K562 (cell line): ENCODE measurements at regions not wholly inside any gene's neighbourhood (a gene's known extent, or its start where the extent isn't known, plus 50 kb on each side); places are given as distances from the start of the nearest gene placed in this dataset.

Source experiments
- ATAC-seq: fragments of 200-7000 bp; cut with Tn5 transposase; 3 replicates; pipeline ENCODE4 v1.9.1; 2020; ENCODE audit warnings: moderate library complexity
- BruUV-seq: library from RNA; stranded (reverse); fragments of 400-500 nt; replicated peaks from 2 replicates; lab custom pipeline; 2021; lab: Mats Ljungman, UMichigan
- CTCF ChIA-PET: fragments of 300-600 bp; formaldehyde crosslinking; extraction: SDS; loops from one replicate; lab custom pipeline; 2021; ENCODE audit warnings: low intra/inter-chr PET ratio; lab: Yijun Ruan, JAX
- POLR2A ChIA-PET: fragments of 300-600, 350-650 bp; sonication (Branson Sonifier 250); formaldehyde crosslinking; extraction: SDS; loops from one replicate; lab custom pipeline; 2021; ENCODE audit warnings: antibody characterized with exemption, inconsistent platforms; lab: Yijun Ruan, JAX
- DNase-seq, 4 experiments: peaks; one replicate each; pipeline versions ENCODE4 v3.0.0 to v3.0.0-alpha.2; 2011 to 2018; ENCODE audit warnings: low spot score in 3 of 4, mixed read lengths in 3 of 4; ENCODE audit errors: extremely low read depth in 1 of 4
- FAIRE-seq: peaks from 2 replicates; lab custom pipeline; 2011; peaks lifted over from hg19 to GRCh38; lab: Jason Lieb, UNC
- H2AFZ ChIP-seq: 2 replicates; pipeline ENCODE4 v1.6.0; 2011; ENCODE audit warnings: low read depth, low read length, control low read depth, inconsistent platforms
- H3K27ac ChIP-seq: fragments of 200-600 bp; 3 replicates; pipeline ENCODE4 v1.8.0; 2011; ENCODE audit warnings: low read depth, mild to moderate bottlenecking, control low read depth, inconsistent platforms, low read length, moderate library complexity, mixed read lengths; ENCODE audit errors: extremely low read depth
- H3K27me3 ChIP-seq, 2 experiments: fragments of 300-600 bp in 1 of 2; 2 replicates in 1 of 2; 3 replicates in 1 of 2; pipeline versions ENCODE4 v1.6.0 to v1.8.0; 2011; ENCODE audit warnings: inconsistent platforms in 2 of 2, low read length in 2 of 2, mild to moderate bottlenecking in 1 of 2, mixed read lengths in 1 of 2, moderate library complexity in 1 of 2; ENCODE audit not compliant: control insufficient read depth in 2 of 2, insufficient read depth in 2 of 2
- H3K36me3 ChIP-seq: fragments of 300-600 bp; 3 replicates; pipeline ENCODE4 v1.8.0; 2011; ENCODE audit warnings: mild to moderate bottlenecking, low read length, inconsistent platforms; ENCODE audit not compliant: control insufficient read depth, insufficient read depth
- H3K4me1 ChIP-seq, 2 experiments: fragments of 200-600 bp in 1 of 2; replicated peaks in 1 of 2; 2 replicates in 1 of 2; 3 replicates in 1 of 2; pipeline versions ENCODE4 v1.5.1 to v1.8.0; 2011; ENCODE audit warnings: inconsistent platforms in 2 of 2, low read length in 2 of 2, mild to moderate bottlenecking in 1 of 2, mixed read lengths in 1 of 2, moderate library complexity in 1 of 2; ENCODE audit not compliant: control insufficient read depth in 2 of 2, insufficient read depth in 2 of 2
- H3K4me2 ChIP-seq: 2 replicates; pipeline ENCODE4 v1.6.1; 2011; ENCODE audit warnings: low read length, control low read depth, inconsistent platforms, mixed read lengths; ENCODE audit not compliant: insufficient read depth
- H3K4me3 ChIP-seq: fragments of 200-600 bp; sonication (generic), shearing (Covaris generic); 2 replicates; pipeline ENCODE4 v1.5.1; 2016; ENCODE audit warnings: control low read depth, inconsistent platforms
- H3K79me2 ChIP-seq: fragments of 200-600 bp; 3 replicates; pipeline ENCODE4 v1.8.0; 2011; ENCODE audit warnings: low read length, inconsistent platforms; ENCODE audit not compliant: control insufficient read depth, insufficient read depth
- H3K9ac ChIP-seq, 2 experiments: 2 replicates each; pipeline versions ENCODE4 v1.6.0 to v1.6.1; 2011; ENCODE audit warnings: low read depth in 2 of 2, low read length in 2 of 2, control low read depth in 1 of 2, inconsistent platforms in 1 of 2, mild to moderate bottlenecking in 1 of 2, mixed read lengths in 1 of 2; ENCODE audit not compliant: insufficient read depth in 1 of 2
- H3K9me1 ChIP-seq: one replicate; pipeline ENCODE4 v1.6.0; 2011; ENCODE audit warnings: inconsistent platforms, mild to moderate bottlenecking, low read length, moderate library complexity; ENCODE audit not compliant: control insufficient read depth, insufficient read depth
- H3K9me3 ChIP-seq: replicated peaks from 2 replicates; pipeline ENCODE4 v1.5.1; 2011; ENCODE audit warnings: low read depth, low read length, inconsistent platforms; ENCODE audit not compliant: control insufficient read depth, insufficient read depth
- H4K20me1 ChIP-seq: replicated peaks from 2 replicates; pipeline ENCODE4 v1.6.1; 2011; ENCODE audit warnings: low read length, inconsistent platforms, mixed read lengths; ENCODE audit not compliant: control insufficient read depth, insufficient read depth
- ARID3B ChIP-seq: fragments of 250-450 bp; sonication (Bioruptor Pico); IDR thresholded peaks from 2 replicates; pipeline ENCODE4 v1.4.0; 2020; ENCODE audit warnings: borderline replicate concordance
- CAMTA2 ChIP-seq: fragments of 250-450 bp; sonication (Bioruptor Pico); conservative IDR thresholded peaks from 2 replicates; pipeline ENCODE4 v1.5.1; 2022
- GTF2B ChIP-seq: IDR thresholded peaks from 2 replicates; pipeline ENCODE4 v1.6.1; 2011; ENCODE audit not compliant: insufficient read length; ENCODE audit errors: extremely low read depth
- NBN ChIP-seq: fragments of 450-650 bp; IDR thresholded peaks from 2 replicates; pipeline ENCODE4 v1.6.1; 2016; ENCODE audit warnings: low read depth, mild to moderate bottlenecking
- PYGO2 ChIP-seq: fragments of 450-650 bp; IDR thresholded peaks from 2 replicates; pipeline ENCODE4 v1.6.1; 2016; ENCODE audit warnings: mild to moderate bottlenecking, missing genetic modification characterization, moderate library complexity, missing compliant biosample characterization
- RBM17 ChIP-seq: fragments of 200-400 bp; formaldehyde crosslinking; IDR thresholded peaks from 2 replicates; pipeline ENCODE4 v1.6.1; 2017; ENCODE audit warnings: low read depth, mild to moderate bottlenecking, low read length, borderline replicate concordance
- WGBS: fragments of 100-300 bp; shearing (Covaris generic); methylation state at CpG from one replicate; pipeline ENCODE4 v1.1.6; 2016; ENCODE audit warnings: low coverage, mixed read lengths; ENCODE audit not compliant: insufficient coverage; ENCODE audit errors: missing lambda C conversion rate; 5-methylcytosine and 5-hydroxymethylcytosine counted together
- in situ Hi-C: fragments of 300-500 bp; cut with MboI; formaldehyde crosslinking; loops from 4 replicates; pipeline ENCODE4 v1.15.0; 2018; ENCODE audit warnings: inconsistent platforms, mixed read lengths
- intact Hi-C: fragments of 100-400 bp; cut with micrococcal nuclease; formaldehyde crosslinking; loops from 2 replicates; pipeline ENCODE4 v1.14.2; 2022
- TF ChIP-seq, protein P1 (sequence below): fragments of 150-350 bp; conservative IDR thresholded peaks from 2 replicates; pipeline ENCODE4 v1.6.1; 2014; ENCODE audit warnings: low read length
- TF ChIP-seq, protein P2 (sequence below): fragments of 450-650 bp; formaldehyde crosslinking; IDR thresholded peaks from 2 replicates; pipeline ENCODE4 v1.4.0; 2020; ENCODE audit warnings: mild to moderate bottlenecking, mixed read lengths

DNA sequence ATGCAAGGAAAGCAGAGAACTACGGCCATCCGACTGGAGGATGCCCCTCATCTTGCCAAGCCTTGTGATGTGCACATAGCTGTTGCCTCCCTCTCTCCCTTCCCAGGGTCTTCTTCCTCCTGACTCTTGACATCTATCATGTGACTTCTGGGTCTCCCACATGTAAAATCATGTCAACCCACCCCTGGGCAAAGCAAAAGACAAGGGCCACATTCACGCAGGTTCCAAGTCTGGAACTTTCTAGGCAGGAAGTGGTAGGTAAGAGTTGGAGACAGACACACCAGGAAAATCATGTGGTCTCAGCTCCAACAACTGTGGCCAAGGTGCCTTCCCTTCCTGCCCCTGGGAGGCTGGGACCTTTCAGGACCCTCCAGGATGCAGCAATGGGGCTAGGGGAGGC, 187.3 kb downstream of the CXCL12 start:
- CTCF ChIA-PET, result no interaction called here

DNA sequence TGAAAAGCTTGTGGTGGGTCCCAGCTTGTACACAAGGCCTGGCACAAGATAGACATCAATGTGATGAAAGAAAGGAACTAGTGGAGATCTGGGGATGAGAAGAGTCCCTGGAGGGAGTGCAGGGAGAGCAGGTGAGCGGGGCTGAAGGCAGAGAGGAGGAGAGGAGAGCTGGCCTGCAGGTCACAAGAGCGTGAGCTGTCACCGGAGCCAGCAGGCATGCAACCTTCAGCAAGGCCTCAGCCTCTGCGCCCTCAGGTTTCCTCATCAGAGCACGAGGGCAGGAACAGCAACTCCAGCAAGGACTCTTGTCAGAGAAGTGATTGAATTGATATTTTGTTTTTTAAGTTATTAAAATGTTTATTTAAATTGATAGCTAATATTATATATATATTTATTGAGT, 188.6 kb downstream of the CXCL12 start:
- Histone ChIP-seq H3K27ac (no peak overlapping the region), H3K4me3 (no peak overlapping the region), H3K4me2 (no peak overlapping the region), H3K79me2 (no peaks in the 10 kb centered on the region), H4K20me1 (no peaks in the 10 kb centered on the region), H3K36me3 (no peaks in the 10 kb centered on the region), H3K9me1 (no peaks in the 10 kb centered on the region), H3K9me3 (no peaks in the 10 kb centered on the region), H3K9ac (no peak overlapping the region), H3K27me3 (peaks cover 0 to 28% of the 10 kb centered on the region in 2 experiments; a peak in 2 of 5 replicates), H3K4me1 (no peaks in the 10 kb centered on the region), H2AFZ (no peak overlapping the region)
- CTCF ChIA-PET, result no interaction called here
- in situ Hi-C loops (no loop called here), intact Hi-C loops (no loop called here)
- POLR2A ChIA-PET, result interaction anchor here (0.6 to 0.9 kb wide), 2 partner anchors 9 to 513 kb away, joined by 3 read pairs; no protein-coding TSS in a partner anchor
- FAIRE-seq (no peak), ATAC-seq (no peak), DNase-seq (no peak)
- whole genome bisulfite sequencing, result 2% methylated on average over 5 of the region's 5 CpGs
- no TSS peak for BruUV-seq
- TF ChIP-seq, protein P1, sequence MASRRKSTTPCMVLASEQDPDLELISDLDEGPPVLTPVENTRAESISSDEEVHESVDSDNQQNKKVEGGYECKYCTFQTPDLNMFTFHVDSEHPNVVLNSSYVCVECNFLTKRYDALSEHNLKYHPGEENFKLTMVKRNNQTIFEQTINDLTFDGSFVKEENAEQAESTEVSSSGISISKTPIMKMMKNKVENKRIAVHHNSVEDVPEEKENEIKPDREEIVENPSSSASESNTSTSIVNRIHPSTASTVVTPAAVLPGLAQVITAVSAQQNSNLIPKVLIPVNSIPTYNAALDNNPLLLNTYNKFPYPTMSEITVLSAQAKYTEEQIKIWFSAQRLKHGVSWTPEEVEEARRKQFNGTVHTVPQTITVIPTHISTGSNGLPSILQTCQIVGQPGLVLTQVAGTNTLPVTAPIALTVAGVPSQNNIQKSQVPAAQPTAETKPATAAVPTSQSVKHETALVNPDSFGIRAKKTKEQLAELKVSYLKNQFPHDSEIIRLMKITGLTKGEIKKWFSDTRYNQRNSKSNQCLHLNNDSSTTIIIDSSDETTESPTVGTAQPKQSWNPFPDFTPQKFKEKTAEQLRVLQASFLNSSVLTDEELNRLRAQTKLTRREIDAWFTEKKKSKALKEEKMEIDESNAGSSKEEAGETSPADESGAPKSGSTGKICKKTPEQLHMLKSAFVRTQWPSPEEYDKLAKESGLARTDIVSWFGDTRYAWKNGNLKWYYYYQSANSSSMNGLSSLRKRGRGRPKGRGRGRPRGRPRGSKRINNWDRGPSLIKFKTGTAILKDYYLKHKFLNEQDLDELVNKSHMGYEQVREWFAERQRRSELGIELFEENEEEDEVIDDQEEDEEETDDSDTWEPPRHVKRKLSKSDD, result no peak
- TF ChIP-seq CAMTA2 (no peak), ARID3B (CRISPR knock-in tag) (no peak), GTF2B (no peak), NBN (no peak), PYGO2 (tag) (no peak)

More for the DNA sequence above, 187.3 kb downstream of the CXCL12 start:
- H3K9me3 ChIP-seq, result no peaks in the 10 kb centered on the region
- H3K27me3 ChIP-seq, result peaks cover 0 to 28% of the 10 kb centered on the region in 2 experiments; a peak in 2 of 5 replicates
- in situ Hi-C loops (no loop called here), intact Hi-C loops (no loop called here)
- ATAC-seq (no peak), DNase-seq (no peak), FAIRE-seq (no peak)
- no peaks in the 10 kb centered on the region for H3K9me1 ChIP-seq
- no peak overlapping the region for H3K4me3 ChIP-seq
- TF ChIP-seq, protein P2, sequence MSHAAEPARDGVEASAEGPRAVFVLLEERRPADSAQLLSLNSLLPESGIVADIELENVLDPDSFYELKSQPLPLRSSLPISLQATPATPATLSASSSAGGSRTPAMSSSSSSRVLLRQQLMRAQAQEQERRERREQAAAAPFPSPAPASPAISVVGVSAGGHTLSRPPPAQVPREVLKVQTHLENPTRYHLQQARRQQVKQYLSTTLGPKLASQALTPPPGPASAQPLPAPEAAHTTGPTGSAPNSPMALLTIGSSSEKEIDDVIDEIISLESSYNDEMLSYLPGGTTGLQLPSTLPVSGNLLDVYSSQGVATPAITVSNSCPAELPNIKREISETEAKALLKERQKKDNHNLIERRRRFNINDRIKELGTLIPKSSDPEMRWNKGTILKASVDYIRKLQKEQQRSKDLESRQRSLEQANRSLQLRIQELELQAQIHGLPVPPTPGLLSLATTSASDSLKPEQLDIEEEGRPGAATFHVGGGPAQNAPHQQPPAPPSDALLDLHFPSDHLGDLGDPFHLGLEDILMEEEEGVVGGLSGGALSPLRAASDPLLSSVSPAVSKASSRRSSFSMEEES (CRISPR knock-in tag), result peak; percentile 1; the same call in 1 of the 2 replicates
- no peak for TF ChIP-seq RBM17
- POLR2A ChIA-PET, result interaction anchor here (0.6 to 0.7 kb wide), 2 partner anchors 8 to 1648 kb away, joined by 3 to 5 read pairs; no protein-coding TSS in a partner anchor
- H3K27ac ChIP-seq, result no peak overlapping the region
- 0% methylated on average over 3 of the region's 3 CpGs for WGBS
- H4K20me1 ChIP-seq, result no peaks in the 10 kb centered on the region
- H3K9ac ChIP-seq, result no peak overlapping the region
- no peaks in the 10 kb centered on the region for H3K79me2 ChIP-seq
- no peak overlapping the region for H2AFZ ChIP-seq
- no peaks in the 10 kb centered on the region for H3K4me1 ChIP-seq
- no peaks in the 10 kb centered on the region for H3K36me3 ChIP-seq
- H3K4me2 ChIP-seq, result no peak overlapping the region
- no TSS peak for BruUV-seq
